Neural cell (in vitro differentiated cells): ENCODE measurements at regions not wholly inside any gene's neighbourhood (a gene's known extent, or its start where the extent isn't known, plus 50 kb on each side); places are given as distances from the start of the nearest gene placed in this dataset.

Source experiments
- CTCF ChIP-seq: fragments of 450-650 bp; IDR thresholded peaks from 2 replicates; pipeline ENCODE4 v1.5.1; 2014; ENCODE audit warnings: antibody characterized with exemption, mild to moderate bottlenecking, moderate library complexity; ENCODE audit not compliant: poor library complexity, severe bottlenecking
- EZH2 ChIP-seq: fragments of 200-600, 300-800 bp; shearing (Covaris generic), sonication (generic); IDR thresholded peaks from 2 replicates; pipeline ENCODE4 v1.6.1; 2014; ENCODE audit warnings: antibody characterized with exemption, low read length, borderline replicate concordance, mild to moderate bottlenecking; ENCODE audit not compliant: insufficient read depth, poor library complexity, severe bottlenecking
- POLR2AphosphoS5 ChIP-seq: IDR thresholded peaks from 2 replicates; pipeline ENCODE4 v1.6.1; 2012
- REST ChIP-seq: IDR thresholded peaks from 2 replicates; pipeline ENCODE4 v1.6.1; 2012; ENCODE audit warnings: borderline replicate concordance

- no peak for TF ChIP-seq EZH2
- no peak for TF ChIP-seq CTCF
- no peak for TF ChIP-seq POLR2AphosphoS5
- no peak for TF ChIP-seq REST
Measured at GRCh38 chr3:191549357-191549756, 88.4 kb downstream of the PYDC2 start.
